Stimulated activated CD8-positive, alpha-beta memory T cell treated with anti-CD3 and anti-CD28 coated beads, Interleukin-4, amount 100 ng/mL, for 4 hours (primary cell): ENCODE measurements at regions not wholly inside any gene's neighbourhood (a gene's known extent, or its start where the extent isn't known, plus 50 kb on each side); places are given as distances from the start of the nearest gene placed in this dataset.

ENCODE experiments used
- DNase-seq, 2 donors: peaks; one replicate each; pipeline ENCODE4 v3.0.0-alpha.2; 2020; ENCODE audit warnings: low read depth in 2 of 2, low spot score in 1 of 2

GRCh38 chr5:167217097-167217743 lies 1074.2 kb upstream of the WWC1 start:
- no peak for DNase-seq

DNA sequence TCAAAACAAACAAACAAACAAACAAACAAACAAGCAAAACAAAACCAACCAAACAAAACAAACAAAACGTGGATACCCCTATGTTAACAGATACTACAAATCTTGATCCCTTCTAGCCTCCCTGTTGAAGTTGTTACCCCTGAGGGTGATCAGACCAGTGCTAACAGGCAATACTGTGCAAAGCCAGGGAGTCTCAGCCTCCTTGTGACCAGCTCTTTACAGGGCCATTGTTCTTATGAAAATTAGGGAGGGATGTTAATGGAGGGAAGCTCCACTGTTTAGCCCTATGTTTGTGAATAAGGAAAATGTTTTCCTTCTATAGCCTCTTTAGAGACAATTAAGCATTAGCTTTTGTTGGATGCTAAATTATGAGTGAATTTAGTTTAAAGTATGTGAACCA lies 1072.1 kb upstream of the WWC1 start:
- DNase-seq, result no peak

DNA sequence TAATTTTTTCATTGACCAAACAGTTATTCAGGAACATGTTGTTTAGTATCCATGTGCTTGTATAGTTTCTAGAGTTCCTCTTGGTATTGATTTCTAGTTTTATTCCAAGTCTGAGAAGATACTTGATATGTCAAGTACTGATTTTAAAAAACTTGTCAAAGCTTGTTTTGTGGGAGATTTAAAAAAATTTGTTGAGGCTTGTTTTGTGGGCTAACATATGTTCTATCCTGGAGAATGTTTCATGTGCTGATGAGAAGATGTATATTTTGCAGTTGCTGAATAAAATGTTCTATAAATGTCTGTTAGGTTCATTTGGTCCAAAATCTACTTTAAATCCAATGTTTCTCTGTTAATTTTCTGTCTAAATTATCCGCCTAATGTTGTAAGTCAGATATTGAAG lies 1065.1 kb upstream of the WWC1 start:
- no peak for DNase-seq

DNA sequence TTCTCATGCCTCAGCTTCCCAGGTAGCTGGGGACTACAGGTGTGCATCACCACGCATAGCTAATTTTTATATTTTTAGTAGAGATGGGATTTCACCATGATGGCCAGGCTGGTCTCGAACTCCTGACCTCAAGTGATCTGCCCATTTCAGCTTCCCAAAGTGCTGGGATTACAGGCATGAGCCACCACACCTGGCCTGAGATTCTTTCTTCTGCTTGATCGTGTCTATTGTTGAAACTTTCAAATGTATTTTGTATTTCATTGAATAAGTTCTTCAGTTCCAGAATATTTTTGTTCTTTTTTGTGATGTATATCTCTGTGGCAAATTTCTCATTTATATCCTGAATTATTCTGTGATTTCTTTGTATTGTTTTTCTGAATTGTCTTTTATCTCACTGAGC lies 1063.3 kb upstream of the WWC1 start:
- DNase-seq, result no peak

GRCh38 chr5:167229751-167230150 lies 1061.7 kb upstream of the WWC1 start:
- DNase-seq, result no peak

- DNase-seq, result no peak
Measured at GRCh38 chr5:167230414-167230813, 1061.0 kb upstream of the WWC1 start.

GRCh38 chr5:167232675-167233311 lies 1058.7 kb upstream of the WWC1 start:
- no peak for DNase-seq

DNA sequence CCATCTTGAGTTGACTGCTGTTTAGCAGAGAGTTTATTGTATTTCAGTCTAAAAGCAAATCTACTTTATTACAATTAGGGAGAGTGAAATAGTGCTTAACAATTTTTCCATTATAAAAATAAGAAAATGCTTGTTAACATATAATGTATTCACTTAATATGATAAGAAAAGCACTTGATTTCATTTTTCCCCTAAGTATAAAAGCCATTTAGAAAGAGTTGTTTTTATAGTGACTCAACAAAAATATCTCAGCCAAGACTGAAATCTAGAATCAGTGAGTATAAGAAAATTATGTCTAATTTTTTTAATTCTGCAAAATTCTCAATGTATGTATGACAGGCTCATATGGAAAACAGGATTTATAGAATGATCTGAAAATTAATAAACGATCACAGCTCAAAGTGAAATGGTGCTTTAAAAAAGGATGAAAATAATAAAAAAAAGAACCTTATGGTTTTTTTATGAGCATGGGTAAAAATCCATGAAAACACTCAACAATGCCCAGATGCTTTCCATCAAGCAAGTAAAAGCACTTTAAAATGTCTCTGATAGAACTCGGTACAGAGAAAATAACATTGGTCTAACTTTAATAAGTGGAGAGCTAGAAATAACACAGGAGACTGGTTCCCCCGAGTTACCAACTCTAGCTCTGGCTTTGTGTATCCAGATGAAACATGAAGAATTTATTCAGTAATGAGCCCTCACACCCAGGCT lies 1057.8 kb upstream of the WWC1 start:
- DNase-seq, result no peak

DNA sequence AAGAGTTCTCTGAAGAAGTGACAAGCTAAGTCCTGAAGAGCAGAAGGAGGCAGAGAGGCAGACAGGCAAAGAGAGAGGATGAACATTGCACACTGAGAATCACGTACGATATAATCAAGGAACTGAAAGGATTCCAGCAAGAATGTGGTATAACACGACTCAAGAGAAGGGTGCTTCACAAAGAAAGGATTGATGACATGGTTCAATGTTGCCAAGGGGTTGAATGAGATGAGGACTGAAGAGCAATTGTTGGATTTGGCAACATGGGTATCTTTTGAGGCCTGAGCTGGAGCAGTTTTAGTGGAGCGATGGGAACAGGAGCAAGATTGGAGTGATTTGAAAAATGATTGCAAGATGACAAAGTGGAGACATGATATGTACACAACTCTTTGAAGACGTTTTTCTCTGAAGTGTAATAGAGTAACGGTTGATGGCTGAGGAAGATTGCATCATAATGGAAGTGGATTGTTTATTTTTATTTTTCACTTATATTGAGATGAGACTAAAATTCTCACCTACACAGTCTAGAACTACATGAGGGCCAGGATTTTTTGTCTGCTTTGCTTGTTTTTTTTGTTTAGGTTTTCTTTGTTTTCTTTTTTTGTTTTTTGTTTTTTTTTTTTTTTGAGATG lies 1049.9 kb upstream of the WWC1 start:
- DNase-seq, result no peak

- DNase-seq, result no peak
Measured at GRCh38 chr5:167242701-167243100, 1048.7 kb upstream of the WWC1 start.

DNA sequence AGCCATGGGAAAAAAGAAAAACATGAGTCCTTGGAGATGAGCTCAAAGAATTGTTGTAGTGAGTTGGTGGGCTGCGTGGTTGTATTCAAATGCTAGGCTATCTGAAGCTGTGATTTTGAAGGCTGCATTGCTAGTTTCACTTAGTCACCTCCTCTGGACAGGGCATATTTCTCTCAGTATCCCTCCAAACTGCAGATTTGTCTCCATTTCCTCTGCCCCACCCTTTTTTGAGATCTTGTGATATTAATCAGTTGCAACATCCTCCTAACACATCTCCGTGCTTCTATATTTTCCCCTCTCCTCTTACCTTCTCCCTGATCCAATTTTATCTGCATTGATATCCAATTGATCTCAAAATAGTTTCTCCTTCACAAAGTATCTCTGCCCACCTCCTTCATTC lies 1048.0 kb upstream of the WWC1 start:
- no peak for DNase-seq

DNA sequence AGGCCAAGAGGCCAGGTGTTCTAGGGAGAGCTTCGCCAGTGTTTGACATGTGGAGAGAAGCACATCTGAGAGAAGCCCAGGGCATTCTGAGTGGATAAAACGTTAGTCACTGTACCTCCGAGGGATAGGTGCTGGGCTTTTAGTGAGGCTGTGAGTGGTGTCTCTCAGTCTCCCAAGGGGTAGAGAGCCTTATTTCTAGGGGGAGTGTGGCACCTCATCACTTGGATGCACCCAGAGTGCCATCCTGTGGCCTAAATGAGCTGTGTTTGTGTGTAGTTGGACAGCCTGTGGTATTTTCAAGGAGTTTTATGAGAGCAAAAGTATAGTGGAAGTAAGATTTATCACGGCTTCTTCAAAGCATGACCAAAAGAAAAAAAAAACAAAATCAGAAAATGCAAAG lies 1046.9 kb upstream of the WWC1 start:
- no peak for DNase-seq

DNA sequence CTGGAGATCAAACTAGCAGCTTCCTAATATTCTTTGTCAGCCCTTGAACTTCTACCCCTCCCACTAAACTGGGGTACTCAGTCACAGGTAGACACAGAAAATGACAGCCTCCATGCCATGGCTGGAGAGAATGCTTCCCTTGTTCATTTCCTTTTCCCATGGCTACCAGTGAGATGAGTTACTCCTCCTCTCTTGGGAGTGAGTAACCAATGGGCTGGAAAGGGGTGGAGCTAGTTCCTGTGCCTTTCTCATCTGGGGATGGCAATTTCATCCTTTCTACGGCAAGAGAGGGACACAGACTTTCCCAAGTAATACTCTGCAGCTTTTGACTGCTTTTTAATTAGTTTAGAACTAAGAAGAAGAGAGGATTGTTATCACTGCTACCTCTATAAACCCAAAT lies 1045.6 kb upstream of the WWC1 start:
- no peak for DNase-seq

DNA sequence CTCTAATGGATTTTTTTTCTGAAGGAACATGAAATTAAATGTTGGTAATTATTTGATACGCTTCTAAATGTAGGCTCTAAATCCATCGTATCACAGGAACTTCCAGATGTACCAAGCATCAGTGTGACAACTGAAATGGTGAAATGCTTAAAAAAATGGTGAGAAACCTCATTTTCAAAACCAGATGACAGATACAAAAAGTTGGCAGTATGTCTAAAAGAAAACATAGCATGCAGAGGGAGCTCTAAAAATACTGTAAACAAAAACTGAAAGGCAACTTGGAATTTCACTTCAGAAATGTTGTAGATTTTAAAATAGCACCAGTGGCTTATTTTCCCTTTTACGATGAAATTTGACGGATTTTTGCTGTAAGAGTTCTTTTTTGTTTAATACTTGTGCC lies 1043.6 kb upstream of the WWC1 start:
- no peak for DNase-seq

DNA sequence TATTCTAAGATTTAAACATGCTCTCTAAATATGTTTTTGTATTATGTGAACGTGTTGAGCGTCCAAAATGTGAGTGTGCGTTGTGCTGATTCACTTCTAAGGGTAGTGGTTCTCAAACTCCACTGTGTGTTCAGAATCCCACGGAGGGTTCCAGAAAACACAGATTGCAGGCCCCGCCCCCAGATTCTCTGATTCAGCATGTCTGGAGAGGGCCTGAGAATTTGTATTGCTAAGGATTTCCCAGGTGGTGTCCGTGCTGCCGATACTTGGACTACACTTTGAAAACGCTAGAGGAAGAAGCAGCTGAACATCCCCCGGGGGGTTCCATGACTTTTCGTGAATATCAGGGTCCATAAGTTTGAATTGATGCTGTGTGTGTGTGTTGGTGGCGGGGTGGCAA lies 1043.2 kb upstream of the WWC1 start:
- no peak for DNase-seq

DNA sequence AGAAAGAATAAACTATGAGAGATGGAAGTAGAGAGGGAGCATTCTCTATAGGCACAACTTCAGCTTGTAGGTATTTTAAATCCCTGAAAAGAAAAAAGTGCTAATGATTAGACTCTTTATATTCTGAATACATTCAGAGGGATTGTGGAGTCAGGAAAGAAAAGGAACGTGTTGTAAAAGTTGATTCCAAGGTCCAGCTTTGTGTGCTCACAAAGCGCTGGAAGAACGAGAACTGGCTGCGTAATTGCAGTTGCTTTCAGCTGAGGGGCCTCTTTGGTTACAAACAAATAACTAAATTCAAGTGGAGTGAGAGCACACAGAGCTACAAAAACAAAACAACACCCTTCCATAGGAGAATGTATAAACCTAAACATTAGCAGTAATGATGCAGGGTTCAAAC lies 1040.4 kb upstream of the WWC1 start:
- no peak for DNase-seq

DNA sequence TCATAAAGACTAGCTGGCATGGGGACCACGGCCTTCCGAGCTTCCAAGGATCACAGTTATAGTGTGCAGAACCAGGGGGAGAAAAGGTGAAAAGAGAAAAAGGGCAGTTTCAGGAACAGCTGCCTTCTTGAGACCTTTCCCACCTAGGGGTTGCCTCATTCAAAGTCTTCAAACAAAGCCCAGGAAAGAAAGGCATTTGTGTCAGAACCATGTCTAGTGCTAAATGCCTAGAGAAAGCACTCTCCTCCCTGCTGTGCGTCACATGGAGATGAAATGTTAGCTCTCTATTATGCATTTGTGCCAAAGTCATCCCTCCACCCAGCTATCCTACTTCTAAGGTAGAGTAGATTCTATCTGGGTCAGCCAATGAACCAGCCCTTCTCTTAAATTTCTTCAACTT lies 1037.3 kb upstream of the WWC1 start:
- DNase-seq, result no peak

DNA sequence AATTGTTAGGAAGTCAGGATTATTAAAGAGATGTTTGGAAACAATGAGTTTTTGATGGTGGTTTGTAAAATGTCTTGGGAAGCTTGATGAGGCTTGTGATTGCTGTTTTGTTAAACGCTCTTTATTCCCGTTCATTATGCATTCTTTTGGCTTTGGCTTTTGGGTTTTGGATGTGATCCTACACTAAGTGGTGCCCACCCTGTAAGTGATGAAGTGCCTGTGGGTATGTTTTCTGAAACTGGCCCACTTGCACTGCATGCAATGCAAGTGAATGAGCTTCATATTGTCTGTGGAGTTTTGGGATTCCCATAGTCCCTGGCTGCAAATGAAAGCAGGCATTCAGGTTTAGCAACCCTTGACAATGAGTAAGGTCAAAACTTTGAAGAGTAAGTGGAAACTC lies 1035.5 kb upstream of the WWC1 start:
- no peak for DNase-seq

- DNase-seq, result no peak
Measured at GRCh38 chr5:167259806-167260205, 1031.6 kb upstream of the WWC1 start.

DNA sequence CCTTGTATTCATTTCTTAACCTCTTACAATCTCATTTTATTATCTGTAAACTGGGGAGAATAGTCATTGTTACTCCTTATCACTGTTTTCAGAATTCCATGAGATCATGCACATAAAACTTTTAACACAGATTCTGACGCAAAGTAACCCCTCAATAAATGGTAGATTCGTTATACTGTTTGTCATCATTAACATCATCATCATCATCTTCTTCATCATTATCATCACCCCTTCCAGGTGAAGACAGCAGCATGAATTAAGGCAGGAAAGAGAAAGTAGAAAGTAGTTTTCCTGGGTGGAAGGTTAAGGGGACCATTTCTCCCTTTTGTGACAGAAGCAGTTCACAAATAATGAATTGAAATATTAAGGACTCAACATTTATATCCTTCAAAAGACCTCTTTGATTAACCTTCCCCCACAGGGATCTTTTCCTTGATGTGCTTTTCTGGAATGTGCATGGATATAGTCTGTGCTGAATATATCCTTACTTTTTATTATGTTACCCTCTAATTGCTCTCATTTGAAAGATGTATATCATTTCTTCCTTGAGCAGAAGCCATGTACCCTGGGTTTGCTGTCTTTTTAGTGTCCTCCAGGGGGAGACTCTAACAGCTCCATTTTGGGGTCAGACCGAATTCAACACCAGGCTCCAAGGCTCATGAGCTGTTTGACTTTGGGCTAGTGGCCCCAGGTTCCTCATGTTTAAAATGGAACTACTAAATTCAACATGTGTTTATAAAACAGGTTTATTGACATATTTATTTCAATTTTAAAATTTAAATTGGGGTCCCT lies 1029.9 kb upstream of the WWC1 start:
- no peak for DNase-seq

DNA sequence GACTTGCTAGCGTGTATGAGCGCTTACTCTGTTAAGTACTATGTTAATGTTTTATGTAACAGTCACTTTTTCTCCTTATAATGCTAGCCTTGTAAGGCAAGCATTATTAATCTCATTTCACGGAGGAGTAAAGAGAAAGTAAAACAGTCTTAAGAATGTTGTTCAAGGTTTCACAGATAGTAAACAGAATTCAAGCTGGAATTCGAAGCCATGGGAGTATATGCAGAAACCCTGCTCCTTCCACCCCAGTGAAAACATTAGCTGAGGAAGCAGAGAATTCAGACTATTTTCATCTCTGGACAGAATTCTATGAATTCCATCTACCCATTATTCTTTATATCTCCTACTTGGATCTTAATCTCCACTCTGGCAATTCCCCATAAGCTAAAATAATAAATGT lies 1028.3 kb upstream of the WWC1 start:
- no peak for DNase-seq
